Liver (tissue), 8 donors: ENCODE measurements at regions not wholly inside any gene's neighbourhood (a gene's known extent, or its start where the extent isn't known, plus 50 kb on each side); places are given as distances from the start of the nearest gene placed in this dataset.
A peak's percentile ranks its signal among the peaks of the same experiment; 100 is the strongest.

Experiments used
- DNase-seq: peaks from one replicate; pipeline ENCODE4 v3.0.0-alpha.2; 2017; ENCODE audit warnings: low spot score
- H3K27ac ChIP-seq, 2 donors: one replicate each; pipeline ENCODE4 v1.7.0; 2013; ENCODE audit warnings: inconsistent platforms in 2 of 2, low read length in 2 of 2, control low read depth in 1 of 2, low read depth in 1 of 2, mild to moderate bottlenecking in 1 of 2
- H3K27me3 ChIP-seq, 4 donors: one replicate each; pipeline versions ENCODE4 v1.6.1 to v1.7.0; 2013; ENCODE audit warnings: low read length in 3 of 4, inconsistent platforms in 1 of 4, mild to moderate bottlenecking in 1 of 4, moderate library complexity in 1 of 4; ENCODE audit not compliant: control insufficient read depth in 4 of 4, insufficient read depth in 4 of 4
- H3K36me3 ChIP-seq, 4 donors: one replicate each; pipeline versions ENCODE4 v1.6.1 to v1.7.0; 2013; ENCODE audit warnings: low read length in 3 of 4, mild to moderate bottlenecking in 3 of 4, low read depth in 1 of 4, moderate library complexity in 1 of 4; ENCODE audit not compliant: control insufficient read depth in 4 of 4, insufficient read depth in 3 of 4
- H3K4me1 ChIP-seq, 4 donors: one replicate each; pipeline versions ENCODE4 v1.6.1 to v1.7.0; 2013; ENCODE audit warnings: low read length in 3 of 4, mild to moderate bottlenecking in 3 of 4, moderate library complexity in 1 of 4; ENCODE audit not compliant: control insufficient read depth in 4 of 4, insufficient read depth in 4 of 4
- H3K4me3 ChIP-seq, 3 donors: one replicate each; pipeline versions ENCODE4 v1.6.1 to v1.7.0; 2013; ENCODE audit warnings: low read length in 3 of 3, control low read depth in 1 of 3, low read depth in 1 of 3, mild to moderate bottlenecking in 1 of 3
- H3K9ac ChIP-seq, 2 donors: one replicate each; pipeline ENCODE4 v1.7.0; 2013; ENCODE audit warnings: low read length in 2 of 2, mild to moderate bottlenecking in 2 of 2, moderate library complexity in 2 of 2, control low read depth in 1 of 2, low read depth in 1 of 2
- H3K9me3 ChIP-seq, 4 donors: one replicate each; pipeline versions ENCODE4 v1.6.1 to v1.7.0; 2013; ENCODE audit warnings: low read length in 3 of 4; ENCODE audit not compliant: control insufficient read depth in 4 of 4
- ATF3 ChIP-seq: IDR thresholded peaks from 2 replicates; pipeline ENCODE4 v1.6.1; 2016; ENCODE audit warnings: antibody characterized with exemption
- CTCF ChIP-seq: fragments of 150-350 bp; IDR thresholded peaks from 2 replicates; pipeline ENCODE4 v1.5.1; 2017; ENCODE audit warnings: improper control_type of control experiment, low read depth, low read length; ENCODE audit not compliant: missing input control
- EGR1 ChIP-seq, 2 donors: IDR thresholded peaks; 2 replicates each; pipeline ENCODE4 v1.6.1; 2016 to 2018; ENCODE audit warnings: antibody characterized with exemption in 2 of 2, low read depth in 2 of 2
- FOXA1 ChIP-seq: IDR thresholded peaks from 2 replicates; pipeline ENCODE4 v1.6.1; 2016; ENCODE audit warnings: antibody characterized with exemption
- FOXA2 ChIP-seq: IDR thresholded peaks from 2 replicates; pipeline ENCODE4 v1.6.1; 2016; ENCODE audit warnings: antibody characterized with exemption
- GABPA ChIP-seq, 2 donors: IDR thresholded peaks in 1 of 2; conservative IDR thresholded peaks in 1 of 2; 2 replicates each; pipeline ENCODE4 v1.6.1; 2016; ENCODE audit warnings: antibody characterized with exemption in 2 of 2, mild to moderate bottlenecking in 1 of 2, moderate library complexity in 1 of 2
- HNF4A ChIP-seq, 2 donors: conservative IDR thresholded peaks; 2 replicates each; pipeline ENCODE4 v1.6.1; 2016; ENCODE audit warnings: antibody characterized with exemption in 2 of 2, mild to moderate bottlenecking in 2 of 2
- HNF4G ChIP-seq: IDR thresholded peaks from 2 replicates; pipeline ENCODE4 v1.6.1; 2016; ENCODE audit warnings: antibody characterized with exemption
- JUND ChIP-seq, 2 donors: IDR thresholded peaks; 2 replicates each; pipeline ENCODE4 v1.6.1; 2016; ENCODE audit warnings: antibody characterized with exemption in 2 of 2
- NR2F2 ChIP-seq: IDR thresholded peaks from 2 replicates; pipeline ENCODE4 v1.6.1; 2016; ENCODE audit warnings: antibody characterized with exemption
- RAD21 ChIP-seq, 2 donors: IDR thresholded peaks; 2 replicates each; pipeline ENCODE4 v1.6.1; 2016; ENCODE audit warnings: antibody characterized with exemption in 2 of 2, mild to moderate bottlenecking in 2 of 2
- RXRA ChIP-seq, 2 donors: IDR thresholded peaks; 2 replicates each; pipeline ENCODE4 v1.6.1; 2017 to 2018; ENCODE audit warnings: antibody characterized with exemption in 2 of 2, mild to moderate bottlenecking in 1 of 2
- SP1 ChIP-seq: IDR thresholded peaks from 2 replicates; pipeline ENCODE4 v1.6.1; 2018; ENCODE audit warnings: antibody characterized with exemption, mild to moderate bottlenecking
- TAF1 ChIP-seq: conservative IDR thresholded peaks from 2 replicates; pipeline ENCODE4 v1.6.1; 2016; ENCODE audit warnings: antibody characterized with exemption, mild to moderate bottlenecking
- YY1 ChIP-seq: IDR thresholded peaks from 2 replicates; pipeline ENCODE4 v1.6.1; 2016; ENCODE audit warnings: antibody characterized with exemption, mild to moderate bottlenecking
- ZBTB33 ChIP-seq: IDR thresholded peaks from 2 replicates; pipeline ENCODE4 v1.6.1; 2016; ENCODE audit warnings: antibody characterized with exemption
- WGBS: extraction: QIAGEN DNeasy Blood & Tissue Kit; methylation state at CpG from one replicate; pipeline ENCODE4 v1.1.7; 2013; 5-methylcytosine and 5-hydroxymethylcytosine counted together
- donor health status: healthy.
- donor health status: healthy.
- donor health status: healthy.
- donor health status: healthy.
- donor health status: healthy.

- Histone ChIP-seq H3K27me3 (no peaks in the 10 kb centered on the region), H3K27ac (peak overlapping the region in 1 of 2 donors; percentile 7), H3K9ac (no peak overlapping the region), H3K36me3 (no peaks in the 10 kb centered on the region), H3K4me3 (no peak overlapping the region), H3K9me3 (no peaks in the 10 kb centered on the region), H3K4me1 (no peaks in the 10 kb centered on the region)
- WGBS, result 82% methylated on average over 22 of the region's 22 CpGs
- TF ChIP-seq RAD21 (IDR thresholded peaks at IDR 0.05) (no peak), JUND (IDR thresholded peaks at IDR 0.05) (peak in 1 of 2 donors; percentile 53), NR2F2 (peak; percentile 85), CTCF (no peak), SP1 (peak; percentile 18)
- DNase-seq, result peak; percentile 32
Observed at GRCh38 chr6:169851641-169852503, 100.5 kb downstream of the ERMARD start.

- H3K9me3 ChIP-seq, result no peaks in the 10 kb centered on the region
- no peak overlapping the region for H3K9ac ChIP-seq
- 94% methylated on average over 13 of the region's 13 CpGs for WGBS
- H3K4me1 ChIP-seq, result no peaks in the 10 kb centered on the region
- TF ChIP-seq HNF4A (conservative IDR thresholded peaks at IDR 0.05) (no peak), ZBTB33 (no peak), TAF1 (no peak), JUND (IDR thresholded peaks at IDR 0.05) (no peak), RXRA (IDR thresholded peaks at IDR 0.05) (no peak), ATF3 (no peak), FOXA1 (no peak), RAD21 (IDR thresholded peaks at IDR 0.05) (no peak), YY1 (no peak), CTCF (no peak), EGR1 (IDR thresholded peaks at IDR 0.05; ENCODE audit: low read depth in 2 of 2) (no peak), FOXA2 (no peak), NR2F2 (no peak), SP1 (no peak), HNF4G (no peak), GABPA (IDR thresholded peaks at IDR 0.05 in 1 of 2, conservative IDR thresholded peaks at IDR 0.05 in 1 of 2) (no peak)
- no peak overlapping the region for H3K27ac ChIP-seq
- no peaks in the 10 kb centered on the region for H3K36me3 ChIP-seq
- no peak overlapping the region for H3K4me3 ChIP-seq
- H3K27me3 ChIP-seq, result no peaks in the 10 kb centered on the region
- DNase-seq, result no peak
Observed at GRCh38 chr6:169850746-169851145, 99.3 kb downstream of the ERMARD start.
